ENCODE measurements at regions not wholly inside any gene's neighbourhood (a gene's known extent, or its start where the extent isn't known, plus 50 kb on each side); places are given as distances from the start of the nearest gene placed in this dataset.

GRCh38 chr14:26281280-26281998 is 316.4 kb downstream of the NOVA1 start:
- TF ChIP-seq MXI1 (conservative IDR thresholded peaks at IDR 0.05; ENCODE audit: poor library complexity, severe bottlenecking), result no peak
- TF ChIP-seq, protein P1, sequence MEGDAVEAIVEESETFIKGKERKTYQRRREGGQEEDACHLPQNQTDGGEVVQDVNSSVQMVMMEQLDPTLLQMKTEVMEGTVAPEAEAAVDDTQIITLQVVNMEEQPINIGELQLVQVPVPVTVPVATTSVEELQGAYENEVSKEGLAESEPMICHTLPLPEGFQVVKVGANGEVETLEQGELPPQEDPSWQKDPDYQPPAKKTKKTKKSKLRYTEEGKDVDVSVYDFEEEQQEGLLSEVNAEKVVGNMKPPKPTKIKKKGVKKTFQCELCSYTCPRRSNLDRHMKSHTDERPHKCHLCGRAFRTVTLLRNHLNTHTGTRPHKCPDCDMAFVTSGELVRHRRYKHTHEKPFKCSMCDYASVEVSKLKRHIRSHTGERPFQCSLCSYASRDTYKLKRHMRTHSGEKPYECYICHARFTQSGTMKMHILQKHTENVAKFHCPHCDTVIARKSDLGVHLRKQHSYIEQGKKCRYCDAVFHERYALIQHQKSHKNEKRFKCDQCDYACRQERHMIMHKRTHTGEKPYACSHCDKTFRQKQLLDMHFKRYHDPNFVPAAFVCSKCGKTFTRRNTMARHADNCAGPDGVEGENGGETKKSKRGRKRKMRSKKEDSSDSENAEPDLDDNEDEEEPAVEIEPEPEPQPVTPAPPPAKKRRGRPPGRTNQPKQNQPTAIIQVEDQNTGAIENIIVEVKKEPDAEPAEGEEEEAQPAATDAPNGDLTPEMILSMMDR (IDR thresholded peaks at IDR 0.05; ENCODE audit: poor library complexity, severe bottlenecking), result no peak
- no peak for TF ChIP-seq EP300 (conservative IDR thresholded peaks at IDR 0.05; ENCODE audit: poor library complexity, severe bottlenecking)
- no peak for TF ChIP-seq TAF1 (IDR thresholded peaks at IDR 0.05; ENCODE audit: low read depth)
- TF ChIP-seq REST (IDR thresholded peaks at IDR 0.05; ENCODE audit: borderline replicate concordance), result no peak
- TF ChIP-seq POLR2AphosphoS5 (IDR thresholded peaks at IDR 0.05), result no peak

All from neural cell (in vitro differentiated cells).